NCI-H128 (cell line): ENCODE measurements at regions not wholly inside any gene's neighbourhood (a gene's known extent, or its start where the extent isn't known, plus 50 kb on each side); places are given as distances from the start of the nearest gene placed in this dataset.
"Not testable (repeated sequence)": the region's sequence is repeated elsewhere in the genome, so short reads cannot be mapped to it uniquely, and the experiment has no call there.

Source experiments
- DNase-seq: peaks from one replicate; lab custom pipeline; 2025; ENCODE audit not compliant: unreplicated experiment; lab: John Stamatoyannopoulos, UW

- DNase-seq: no peak
These were observed 724.6 kb upstream of the NRP1 start for GRCh38 chr10:34058845-34059614.

- DNase-seq: not testable (repeated sequence)
These were observed 721.0 kb upstream of the NRP1 start for GRCh38 chr10:34055410-34055985.

DNA sequence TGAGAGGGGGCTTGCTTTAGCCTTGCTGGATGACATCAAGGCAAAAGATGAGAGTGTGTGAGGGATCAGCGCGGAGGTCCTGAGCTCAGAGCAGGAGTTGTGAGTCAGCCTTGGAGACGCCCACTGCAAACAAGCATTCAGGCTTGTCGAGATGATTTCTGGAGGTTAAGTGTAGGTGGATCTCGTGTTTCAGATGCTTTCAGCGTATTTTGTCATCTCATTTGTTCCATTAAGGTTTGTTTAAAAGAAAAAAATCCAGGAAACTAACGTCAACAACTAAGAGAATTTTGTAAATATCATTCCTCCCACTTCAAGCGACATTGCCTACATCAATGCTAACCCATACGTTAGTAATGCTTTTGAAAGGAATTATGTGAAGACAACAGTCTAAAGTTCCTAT lies 715.4 kb upstream of the NRP1 start:
- DNase-seq: no peak

- no peak for DNase-seq
These were observed 715.0 kb upstream of the NRP1 start for GRCh38 chr10:34049469-34049868.

GRCh38 chr10:34047389-34047788 lies 712.9 kb upstream of the NRP1 start:
- no peak for DNase-seq

DNA sequence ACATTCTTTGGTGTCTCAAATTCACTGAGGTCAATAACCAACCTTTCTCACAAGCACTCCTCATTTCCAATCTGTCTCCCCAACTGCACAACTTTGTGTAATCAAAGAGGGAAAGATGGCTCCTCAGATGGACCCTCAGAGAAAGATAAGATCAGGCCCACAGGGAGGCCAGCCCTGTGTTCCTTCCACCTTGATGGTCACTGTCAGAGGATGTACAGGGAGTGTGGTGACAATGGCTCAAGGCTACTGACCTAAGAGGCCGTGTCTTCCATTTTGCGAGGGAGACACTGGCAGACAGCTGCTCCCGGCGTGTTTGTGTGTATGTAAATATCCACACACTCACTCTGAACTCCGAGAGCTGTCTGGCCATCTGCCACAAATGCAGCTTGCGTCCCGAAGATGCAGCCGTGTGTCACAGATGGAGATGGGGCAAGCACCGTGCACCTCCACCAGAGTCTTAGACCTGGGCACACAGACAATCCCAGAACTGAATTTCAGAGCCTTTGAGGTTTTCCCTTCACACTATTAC lies 712.1 kb upstream of the NRP1 start:
- no peak for DNase-seq

GRCh38 chr10:34045571-34046190 lies 711.2 kb upstream of the NRP1 start:
- no peak for DNase-seq

DNA sequence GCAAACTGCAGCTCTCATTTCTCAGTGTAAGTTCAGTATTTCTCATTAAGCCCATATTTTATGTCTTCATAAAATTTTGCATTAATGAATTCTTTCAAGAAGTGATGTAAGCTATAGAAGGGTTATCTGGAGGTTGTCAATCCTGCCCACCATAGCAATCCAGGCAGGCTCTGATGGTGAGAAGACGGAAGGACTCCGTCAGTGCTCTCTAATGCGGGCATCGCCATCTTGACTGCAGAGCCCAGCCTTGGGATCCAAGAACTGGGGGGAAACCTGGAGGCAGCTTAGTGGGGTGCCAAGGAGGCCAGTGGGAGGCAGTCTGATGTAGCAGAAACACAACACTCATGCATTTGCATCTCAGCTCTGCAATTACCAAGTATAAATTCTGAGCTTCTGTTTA lies 707.4 kb upstream of the NRP1 start:
- no peak for DNase-seq

- no peak for DNase-seq
These were observed 703.0 kb upstream of the NRP1 start for GRCh38 chr10:34037499-34037898.

GRCh38 chr10:34035241-34035790 lies 700.8 kb upstream of the NRP1 start:
- not testable (repeated sequence) for DNase-seq

- no peak for DNase-seq
These were observed 698.6 kb upstream of the NRP1 start for GRCh38 chr10:34033078-34033477.

GRCh38 chr10:34032564-34032963 lies 698.1 kb upstream of the NRP1 start:
- no peak for DNase-seq

DNA sequence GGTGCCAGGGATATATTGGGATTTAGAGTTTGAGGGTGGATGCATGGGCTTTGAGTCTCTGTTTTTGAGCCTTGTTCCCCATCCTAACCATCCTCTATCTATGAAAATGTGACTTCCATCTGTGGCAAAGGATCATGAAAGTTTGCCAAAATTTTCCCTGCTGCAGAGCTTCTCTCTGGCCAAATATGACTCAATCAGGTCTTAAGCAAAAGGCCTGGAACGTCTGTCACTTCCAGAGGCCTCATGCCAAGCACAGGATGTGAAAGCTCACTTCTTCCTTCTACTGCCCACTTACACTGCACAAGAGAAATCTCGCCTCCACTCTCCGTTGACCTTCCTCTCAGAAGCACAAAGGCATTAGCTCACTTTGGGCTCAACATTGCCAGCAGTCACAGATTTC lies 696.9 kb upstream of the NRP1 start:
- DNase-seq: no peak

DNA sequence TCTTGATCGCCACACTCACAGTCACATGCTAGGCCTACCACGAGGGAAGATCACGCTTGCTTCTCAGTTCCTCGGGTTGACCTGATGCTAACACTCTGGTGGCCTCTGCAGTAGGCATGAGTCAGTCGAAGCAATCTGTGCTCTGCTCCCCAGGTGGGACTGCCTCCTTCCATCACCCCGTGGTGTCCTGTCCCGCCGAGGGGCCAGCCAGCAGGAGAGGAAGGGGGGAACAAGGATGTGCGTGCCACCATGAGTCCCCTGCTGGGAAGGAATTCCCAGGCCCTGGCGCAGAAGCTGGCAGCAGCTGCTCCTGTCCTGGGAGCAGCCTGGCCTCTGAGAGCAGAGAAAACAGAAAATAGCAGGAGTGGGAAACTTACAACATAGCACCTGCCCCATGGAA lies 695.0 kb upstream of the NRP1 start:
- no peak for DNase-seq

DNA sequence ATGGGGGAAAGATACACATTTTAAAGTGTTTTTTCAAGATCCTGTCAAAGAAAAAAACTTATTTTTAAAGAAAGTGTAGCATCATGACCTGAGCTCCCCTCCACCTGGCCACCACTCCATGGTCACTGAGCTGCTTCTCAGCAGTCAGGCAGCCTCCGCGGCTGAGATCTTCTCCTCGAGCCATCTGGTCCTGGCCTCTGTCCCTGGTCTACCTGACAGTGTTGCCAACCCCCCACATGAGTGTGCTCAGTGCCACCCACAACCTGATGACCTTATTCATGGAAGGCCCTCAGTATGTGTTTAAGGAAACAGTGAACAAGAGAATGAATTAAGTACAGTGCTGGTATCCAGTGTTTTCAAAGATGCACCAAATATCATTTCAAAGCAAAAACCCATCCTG lies 694.5 kb upstream of the NRP1 start:
- no peak for DNase-seq

DNA sequence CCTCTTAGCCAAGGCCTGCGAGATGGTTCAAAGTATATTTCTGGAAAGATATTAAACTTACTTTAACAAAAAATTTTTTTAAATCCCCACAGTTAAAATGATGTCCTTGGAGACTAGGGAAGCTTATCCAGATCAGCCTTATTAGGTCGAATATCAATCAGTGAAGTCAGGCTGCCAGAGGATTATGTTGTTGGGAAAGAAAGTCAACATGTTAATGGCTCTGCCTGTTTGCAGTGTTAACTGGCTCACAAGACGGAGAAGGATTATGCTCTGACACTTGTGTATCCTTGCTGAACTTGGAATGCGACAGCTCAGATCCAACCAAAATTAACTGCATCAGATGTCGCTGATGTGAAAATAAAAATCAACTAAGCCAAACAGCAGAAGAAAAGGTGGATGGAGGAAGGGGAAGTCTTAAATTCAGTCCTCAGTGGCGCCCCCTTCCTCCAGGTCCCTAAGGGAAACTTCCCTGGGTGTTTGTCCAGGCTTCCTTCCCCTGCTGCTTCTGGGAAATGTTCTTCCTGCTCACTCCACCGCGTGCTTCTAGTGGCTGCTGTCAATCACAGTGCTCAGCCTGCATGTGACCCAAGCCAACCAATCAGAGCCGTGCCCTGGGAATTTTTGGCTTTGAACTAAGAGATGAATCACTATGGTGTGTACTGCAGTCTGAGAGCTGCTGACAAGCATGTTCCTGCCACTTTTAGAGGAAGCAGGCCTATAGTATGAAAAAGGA lies 690.4 kb upstream of the NRP1 start:
- no peak for DNase-seq

GRCh38 chr10:34024282-34024681 lies 689.8 kb upstream of the NRP1 start:
- DNase-seq: no peak

DNA sequence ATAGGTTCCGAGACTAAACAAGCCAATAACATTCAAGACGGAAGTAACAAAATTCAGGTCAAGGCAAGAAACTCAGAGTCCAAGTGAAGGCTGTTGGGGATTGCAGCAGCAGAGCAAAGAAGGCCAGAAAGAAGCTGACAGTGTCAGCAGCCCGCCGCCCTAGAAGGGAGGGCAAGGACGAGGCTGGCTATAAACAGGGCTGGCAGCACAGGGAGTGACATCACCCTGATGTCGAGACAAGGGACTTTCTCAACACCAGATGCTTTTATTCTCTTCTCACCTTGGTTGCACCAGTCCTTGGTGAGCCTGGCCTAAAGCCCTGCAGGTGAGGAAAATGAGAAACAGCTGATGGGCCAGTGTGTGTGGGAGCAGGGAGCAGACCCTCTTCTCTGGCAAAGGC lies 687.7 kb upstream of the NRP1 start:
- no peak for DNase-seq

DNA sequence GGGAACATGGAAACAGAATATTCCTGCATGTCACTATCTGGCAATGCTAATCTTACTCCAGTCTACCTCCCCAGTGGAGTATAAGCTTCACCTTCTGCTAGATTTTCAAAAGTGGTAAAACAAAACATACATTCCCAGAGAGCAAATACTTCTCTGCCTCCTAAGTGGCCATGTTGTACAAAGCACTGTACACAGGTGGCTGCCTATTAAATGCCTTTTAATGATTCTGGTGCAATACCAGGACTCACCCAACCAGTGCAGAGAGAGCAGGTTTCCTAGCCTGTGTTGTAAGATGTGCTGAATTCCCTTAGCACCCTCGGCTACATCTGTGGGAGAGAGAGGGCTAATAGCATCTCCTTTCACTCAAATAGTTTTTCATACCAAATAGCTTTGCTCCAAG lies 684.3 kb upstream of the NRP1 start:
- no peak for DNase-seq

GRCh38 chr10:34018129-34018528 lies 683.7 kb upstream of the NRP1 start:
- no peak for DNase-seq

- DNase-seq: no peak
These were observed 682.8 kb upstream of the NRP1 start for GRCh38 chr10:34017281-34017680.
